Stimulated activated memory B cell treated with anti-CD40 and anti-IgM and Interleukin-4, amounts not matched to agents 10 μg/mL and 1 μg/mL and 100 μg/mL, for 72 hours (primary cell): ENCODE measurements at regions not wholly inside any gene's neighbourhood (a gene's known extent, or its start where the extent isn't known, plus 50 kb on each side); places are given as distances from the start of the nearest gene placed in this dataset.
"Not testable (repeated sequence)": the region's sequence is repeated elsewhere in the genome, so short reads cannot be mapped to it uniquely, and the experiment has no call there.

Experiments used
- ATAC-seq: fragments of 150-1000 bp; cut with Tn5 transposase; 2 replicates; pipeline ENCODE4 v1.10.0; 2021
- H3K27ac Mint-ChIP-seq: one replicate; pipeline ENCODE4 v1.8.0; 2022; ENCODE audit warnings: mild to moderate bottlenecking, mixed read lengths
- H3K27me3 Mint-ChIP-seq: one replicate; pipeline ENCODE4 v1.8.0; 2022; ENCODE audit warnings: mixed read lengths
- H3K36me3 Mint-ChIP-seq: one replicate; pipeline ENCODE4 v1.8.0; 2022; ENCODE audit warnings: mixed read lengths
- H3K4me1 Mint-ChIP-seq: one replicate; pipeline ENCODE4 v1.8.0; 2022; ENCODE audit warnings: mixed read lengths
- H3K4me3 Mint-ChIP-seq: one replicate; pipeline ENCODE4 v1.8.0; 2022; ENCODE audit warnings: mild to moderate bottlenecking, moderate library complexity, mixed read lengths
- H3K9me3 Mint-ChIP-seq: one replicate; pipeline ENCODE4 v1.8.0; 2022; ENCODE audit warnings: mixed read lengths

GRCh38 chr3:196133869-196134268 lies 52.0 kb upstream of the TFRC start:
- not testable (repeated sequence) for H3K9me3 Mint-ChIP-seq, H3K36me3 Mint-ChIP-seq, H3K27ac Mint-ChIP-seq, H3K4me1 Mint-ChIP-seq, ATAC-seq, H3K4me3 Mint-ChIP-seq, H3K27me3 Mint-ChIP-seq

GRCh38 chr3:196131921-196132320 lies 50.0 kb upstream of the TFRC start:
- Mint-ChIP-seq H3K36me3 (no peaks in the 10 kb centered on the region), H3K27me3 (no peaks in the 10 kb centered on the region), H3K9me3 (no peaks in the 10 kb centered on the region), H3K4me1 (peaks cover 10% of the 10 kb centered on the region), H3K27ac (peak overlapping the region; percentile 3), H3K4me3 (no peak overlapping the region)
- no peak for ATAC-seq
